Stimulated activated CD4-positive, alpha-beta T cell treated with anti-CD3 and anti-CD28 coated beads, Interleukin-12 subunit alpha, Interleukin-12 subunit beta, amount 100 ng/mL, for 48 hours (primary cell): ENCODE measurements at regions not wholly inside any gene's neighbourhood (a gene's known extent, or its start where the extent isn't known, plus 50 kb on each side); places are given as distances from the start of the nearest gene placed in this dataset.

Experiments used
- DNase-seq, 3 donors: peaks; one replicate each; pipeline ENCODE4 v3.0.0-alpha.2; 2020; ENCODE audit warnings: low read depth in 2 of 3, low spot score in 1 of 3

GRCh38 chr16:62967163-62967562 lies 930.9 kb upstream of the CDH8 start:
- no peak for DNase-seq

GRCh38 chr16:62966626-62967025 lies 930.4 kb upstream of the CDH8 start:
- DNase-seq = no peak

- no peak for DNase-seq
Observed at GRCh38 chr16:62965831-62966230, 929.6 kb upstream of the CDH8 start.

- no peak for DNase-seq
Observed at GRCh38 chr16:62963846-62964245, 927.6 kb upstream of the CDH8 start.

- DNase-seq = no peak
Observed at GRCh38 chr16:62955033-62955349, 918.8 kb upstream of the CDH8 start.

GRCh38 chr16:62954144-62955032 lies 918.1 kb upstream of the CDH8 start:
- DNase-seq = no peak

GRCh38 chr16:62950351-62950750 lies 914.1 kb upstream of the CDH8 start:
- no peak for DNase-seq

GRCh38 chr16:62940569-62940968 lies 904.3 kb upstream of the CDH8 start:
- DNase-seq = no peak

GRCh38 chr16:62939687-62940086 lies 903.4 kb upstream of the CDH8 start:
- DNase-seq = no peak

GRCh38 chr16:62933929-62934328 lies 897.7 kb upstream of the CDH8 start:
- no peak for DNase-seq

GRCh38 chr16:62929593-62929992 lies 893.4 kb upstream of the CDH8 start:
- DNase-seq = no peak

- no peak for DNase-seq
Observed at GRCh38 chr16:62927122-62927521, 890.9 kb upstream of the CDH8 start.

- DNase-seq = no peak
Observed at GRCh38 chr16:62926121-62926801, 890.0 kb upstream of the CDH8 start.

GRCh38 chr16:62921904-62922303 lies 885.7 kb upstream of the CDH8 start:
- no peak for DNase-seq

- no peak for DNase-seq
Observed at GRCh38 chr16:62913924-62914323, 877.7 kb upstream of the CDH8 start.

GRCh38 chr16:62913333-62913732 lies 877.1 kb upstream of the CDH8 start:
- DNase-seq = no peak

- no peak for DNase-seq
Observed at GRCh38 chr16:62909597-62909996, 873.4 kb upstream of the CDH8 start.

- DNase-seq = no peak
Observed at GRCh38 chr16:62907562-62907961, 871.3 kb upstream of the CDH8 start.

GRCh38 chr16:62903961-62904502 lies 867.8 kb upstream of the CDH8 start:
- no peak for DNase-seq

- no peak for DNase-seq
Observed at GRCh38 chr16:62899737-62900136, 863.5 kb upstream of the CDH8 start.

- DNase-seq = no peak
Observed at GRCh38 chr16:62889097-62889496, 852.9 kb upstream of the CDH8 start.

GRCh38 chr16:62883509-62883908 lies 847.3 kb upstream of the CDH8 start:
- no peak for DNase-seq
